ENCODE measurements at regions not wholly inside any gene's neighbourhood (a gene's known extent, or its start where the extent isn't known, plus 50 kb on each side); places are given as distances from the start of the nearest gene placed in this dataset.

DNA sequence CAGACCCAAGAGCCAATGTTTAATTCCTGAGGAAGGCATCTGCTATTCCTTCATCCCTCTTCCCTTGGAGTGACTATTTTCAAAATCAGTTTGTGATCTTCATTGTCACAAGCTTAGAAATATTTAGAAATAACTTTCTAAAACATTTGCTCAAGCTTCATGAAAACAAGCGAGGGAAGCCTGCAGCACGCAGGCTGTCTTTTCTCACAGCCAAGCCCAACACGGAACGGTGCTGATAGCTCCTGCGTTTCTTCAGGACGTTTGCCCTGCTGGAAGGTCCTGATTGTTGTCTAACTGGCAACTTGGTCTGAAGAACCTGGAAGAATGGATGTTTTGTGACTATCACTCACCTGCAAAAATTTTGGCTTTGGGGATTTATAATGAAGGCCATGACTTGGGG lies 152.5 kb downstream of the FGF9 start:
- H3K9me3 ChIP-seq = peaks cover 0 to under 1% (median 0%) of the 10 kb centered on the region in 4 donors
- H3K4me3 ChIP-seq = no peak overlapping the region
- WGBS, 5 donors = 22 to 42% (median 28%) methylated on average over 6 of the region's 6 CpGs
- H3K27me3 ChIP-seq = no peaks in the 10 kb centered on the region
- TF ChIP-seq POLR2AphosphoS5 (IDR thresholded peaks at IDR 0.05) (no peak), POLR2A (IDR thresholded peaks at IDR 0.05) (no peak), EP300 (IDR thresholded peaks at IDR 0.05) (no peak)
- TF ChIP-seq, protein P1, sequence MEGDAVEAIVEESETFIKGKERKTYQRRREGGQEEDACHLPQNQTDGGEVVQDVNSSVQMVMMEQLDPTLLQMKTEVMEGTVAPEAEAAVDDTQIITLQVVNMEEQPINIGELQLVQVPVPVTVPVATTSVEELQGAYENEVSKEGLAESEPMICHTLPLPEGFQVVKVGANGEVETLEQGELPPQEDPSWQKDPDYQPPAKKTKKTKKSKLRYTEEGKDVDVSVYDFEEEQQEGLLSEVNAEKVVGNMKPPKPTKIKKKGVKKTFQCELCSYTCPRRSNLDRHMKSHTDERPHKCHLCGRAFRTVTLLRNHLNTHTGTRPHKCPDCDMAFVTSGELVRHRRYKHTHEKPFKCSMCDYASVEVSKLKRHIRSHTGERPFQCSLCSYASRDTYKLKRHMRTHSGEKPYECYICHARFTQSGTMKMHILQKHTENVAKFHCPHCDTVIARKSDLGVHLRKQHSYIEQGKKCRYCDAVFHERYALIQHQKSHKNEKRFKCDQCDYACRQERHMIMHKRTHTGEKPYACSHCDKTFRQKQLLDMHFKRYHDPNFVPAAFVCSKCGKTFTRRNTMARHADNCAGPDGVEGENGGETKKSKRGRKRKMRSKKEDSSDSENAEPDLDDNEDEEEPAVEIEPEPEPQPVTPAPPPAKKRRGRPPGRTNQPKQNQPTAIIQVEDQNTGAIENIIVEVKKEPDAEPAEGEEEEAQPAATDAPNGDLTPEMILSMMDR (IDR thresholded peaks at IDR 0.05) = no peak
- no peaks in the 10 kb centered on the region for H3K36me3 ChIP-seq
- H3K4me1 ChIP-seq = peaks cover 0 to 36% (median 15%) of the 10 kb centered on the region in 4 donors
- DNase-seq = no peak
- intact Hi-C loops (cut with DNase I; ENCODE audit: low total_unique reads) = no loop called here
- no peak overlapping the region for H3K27ac ChIP-seq

DNA sequence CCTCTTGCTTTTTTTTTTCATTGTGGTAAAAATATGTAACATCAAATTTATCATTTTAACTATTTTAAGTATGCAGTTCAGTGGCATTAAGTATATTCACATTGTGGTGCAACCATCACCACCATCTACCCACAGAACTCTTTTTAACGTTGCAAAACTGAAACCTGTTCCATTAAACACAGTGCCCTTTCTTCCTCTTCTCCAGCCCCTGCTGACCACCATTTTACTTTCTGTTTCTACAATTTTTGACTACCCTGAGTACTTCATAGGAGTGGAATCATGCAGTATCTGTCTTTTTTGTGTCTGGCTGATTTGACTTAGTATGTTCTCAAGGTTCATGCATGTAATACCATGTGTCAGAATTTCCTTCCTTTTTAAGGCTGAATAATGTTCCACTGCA lies 153.1 kb downstream of the FGF9 start:
- peaks cover 0 to 36% (median 15%) of the 10 kb centered on the region in 4 donors for H3K4me1 ChIP-seq
- no peaks in the 10 kb centered on the region for H3K27me3 ChIP-seq
- H3K36me3 ChIP-seq = no peaks in the 10 kb centered on the region
- H3K9me3 ChIP-seq = no peaks in the 10 kb centered on the region
- 40 to 63% (median 47%) methylated on average over 1 of the region's 1 CpG for WGBS, 5 donors
- H3K4me3 ChIP-seq = no peak overlapping the region
- intact Hi-C loops (cut with DNase I; ENCODE audit: low total_unique reads) = no loop called here
- TF ChIP-seq POLR2A (IDR thresholded peaks at IDR 0.05) (no peak), EP300 (IDR thresholded peaks at IDR 0.05) (no peak), POLR2AphosphoS5 (IDR thresholded peaks at IDR 0.05) (no peak)
- TF ChIP-seq, protein P1 (IDR thresholded peaks at IDR 0.05) = no peak
- no peak overlapping the region for H3K27ac ChIP-seq
- DNase-seq = no peak

DNA sequence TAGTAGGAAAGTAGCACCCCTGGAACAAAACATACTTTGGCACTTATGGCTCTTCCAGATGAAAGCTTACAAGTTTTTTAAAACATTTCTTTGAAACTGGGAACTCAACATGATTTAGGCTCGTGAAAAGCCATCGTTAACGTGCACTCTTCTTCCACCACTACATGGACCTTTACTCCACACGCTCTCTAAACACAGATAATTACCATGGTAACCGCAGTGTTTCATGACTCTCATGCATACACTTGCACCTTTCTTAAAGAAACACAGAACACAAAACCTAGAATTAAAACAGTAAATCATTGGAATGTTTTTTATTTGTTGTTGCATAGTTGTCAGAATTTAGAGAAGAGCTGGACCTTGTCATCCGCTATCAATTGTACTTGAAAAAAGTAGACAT lies 154.3 kb downstream of the FGF9 start:
- Histone ChIP-seq H3K4me3 (no peak overlapping the region), H3K9me3 (no peaks in the 10 kb centered on the region), H3K27ac (no peak overlapping the region), H3K36me3 (no peaks in the 10 kb centered on the region), H3K27me3 (no peaks in the 10 kb centered on the region), H3K4me1 (peaks cover 0 to 36% (median 15%) of the 10 kb centered on the region in 4 donors)
- intact Hi-C loops (cut with DNase I; ENCODE audit: low total_unique reads) = no loop called here
- 29 to 46% (median 39%) methylated on average over 6 of the region's 6 CpGs for WGBS, 5 donors
- DNase-seq = peak in 1 of 2 donors; percentile 84
- no peak for TF ChIP-seq POLR2AphosphoS5 (IDR thresholded peaks at IDR 0.05)
- no peak for TF ChIP-seq EP300 (IDR thresholded peaks at IDR 0.05)
- TF ChIP-seq, protein P1 (IDR thresholded peaks at IDR 0.05) = no peak

DNA sequence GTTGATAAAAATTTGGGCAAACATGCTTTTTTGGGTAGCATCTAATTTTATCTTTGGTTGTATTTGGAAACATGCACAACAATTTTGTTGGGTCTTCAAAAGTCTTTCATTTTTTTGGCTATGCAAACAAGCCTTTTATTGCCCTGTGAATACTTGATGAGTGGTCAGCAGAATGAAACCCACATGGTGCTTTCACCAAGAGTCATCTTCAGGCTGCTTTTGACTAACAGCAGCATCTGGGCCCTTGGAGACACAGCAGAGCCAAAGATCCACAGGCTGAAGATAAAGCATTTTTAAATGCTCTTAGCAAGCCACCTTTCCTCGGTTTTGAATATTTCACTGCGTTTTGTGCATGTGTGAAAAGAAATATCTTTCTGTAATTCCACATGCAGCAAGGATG lies 154.9 kb downstream of the FGF9 start:
- DNase-seq = no peak
- Histone ChIP-seq H3K27ac (no peak overlapping the region), H3K4me1 (peaks cover 0 to 36% (median 15%) of the 10 kb centered on the region in 4 donors), H3K9me3 (no peaks in the 10 kb centered on the region), H3K36me3 (no peaks in the 10 kb centered on the region), H3K27me3 (no peaks in the 10 kb centered on the region), H3K4me3 (no peak overlapping the region)
- WGBS, 5 donors = 46 to 67% (median 64%) methylated on average over 2 of the region's 2 CpGs
- TF ChIP-seq EP300 (IDR thresholded peaks at IDR 0.05) = no peak
- TF ChIP-seq POLR2AphosphoS5 (IDR thresholded peaks at IDR 0.05) = no peak
- TF ChIP-seq, protein P1 (IDR thresholded peaks at IDR 0.05) = no peak
- no peak for TF ChIP-seq POLR2A (IDR thresholded peaks at IDR 0.05)
- intact Hi-C loops (cut with DNase I; ENCODE audit: low total_unique reads) = no loop called here
